ENCODE measurements at regions not wholly inside any gene's neighbourhood (a gene's known extent, or its start where the extent isn't known, plus 50 kb on each side); places are given as distances from the start of the nearest gene placed in this dataset.
"Not testable (repeated sequence)": the region's sequence is repeated elsewhere in the genome, so short reads cannot be mapped to it uniquely, and the experiment has no call there.

GRCh38 chr11:112624971-112625370, 336.2 kb upstream of the NCAM1 start:
- DNase-seq = not testable (repeated sequence)

DNA sequence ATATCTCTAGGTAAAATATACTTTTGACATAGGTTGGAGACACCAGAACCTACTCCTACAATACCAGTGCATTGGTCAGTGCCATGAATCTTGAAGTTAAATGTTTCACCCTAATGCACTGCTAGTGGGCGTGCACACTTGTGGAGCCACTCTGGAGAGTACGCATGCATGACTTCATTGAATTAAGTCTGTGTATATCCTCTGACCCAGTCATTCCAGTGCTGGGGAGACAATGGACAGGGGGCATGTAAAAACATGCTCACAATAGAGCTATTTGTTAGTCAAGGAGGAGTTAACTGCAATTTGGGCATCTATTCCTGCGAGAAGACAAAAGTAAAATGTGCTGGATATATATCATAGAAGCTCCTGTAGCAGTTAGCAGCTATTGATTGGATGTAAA, 335.4 kb upstream of the NCAM1 start:
- DNase-seq = no peak

GRCh38 chr11:112626731-112627130, 334.5 kb upstream of the NCAM1 start:
- DNase-seq = no peak

- no peak for DNase-seq
These were observed 333.6 kb upstream of the NCAM1 start for GRCh38 chr11:112627588-112628045.

DNA sequence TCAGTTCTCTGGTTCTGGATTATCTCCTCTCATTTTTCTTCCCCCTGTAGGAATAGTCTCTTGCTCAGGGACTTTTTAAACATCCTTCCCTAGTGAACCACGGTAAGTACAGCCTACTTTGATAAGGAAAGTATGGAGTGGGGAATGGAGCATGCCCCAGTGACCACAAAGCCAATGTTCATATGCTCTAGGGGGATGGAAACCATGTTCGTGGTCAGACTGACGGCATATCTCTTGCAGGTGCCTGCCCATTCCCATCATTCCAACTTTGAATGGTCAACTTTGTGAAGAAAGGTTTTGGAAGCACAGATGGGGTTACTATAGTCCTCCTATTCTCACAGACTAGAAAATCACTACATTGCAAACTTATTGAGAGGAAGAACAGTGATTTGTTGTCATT, 332.5 kb upstream of the NCAM1 start:
- no peak for DNase-seq

GRCh38 chr11:112630496-112630895, 330.7 kb upstream of the NCAM1 start:
- DNase-seq = no peak

DNA sequence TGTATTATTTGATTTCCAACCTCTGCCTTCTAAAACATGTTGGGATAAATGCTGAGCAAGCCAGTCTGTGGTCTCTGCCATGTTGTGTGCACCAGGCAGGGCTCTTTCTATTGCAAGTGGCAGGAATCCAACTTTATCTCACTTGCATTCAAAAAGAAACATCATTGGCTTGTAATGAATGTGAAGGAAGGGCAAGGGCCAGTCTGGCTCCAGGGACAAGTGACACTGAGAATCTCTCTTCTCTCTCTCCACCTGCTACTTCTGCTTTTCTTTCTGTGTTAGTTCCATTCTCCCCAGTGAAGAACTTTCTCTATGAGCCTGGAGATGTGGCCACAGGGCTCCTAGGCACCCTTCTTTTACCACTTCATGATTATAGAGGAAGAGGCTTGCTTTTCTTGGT, 329.9 kb upstream of the NCAM1 start:
- no peak for DNase-seq

GRCh38 chr11:112632866-112633505, 328.2 kb upstream of the NCAM1 start:
- DNase-seq = no peak

DNA sequence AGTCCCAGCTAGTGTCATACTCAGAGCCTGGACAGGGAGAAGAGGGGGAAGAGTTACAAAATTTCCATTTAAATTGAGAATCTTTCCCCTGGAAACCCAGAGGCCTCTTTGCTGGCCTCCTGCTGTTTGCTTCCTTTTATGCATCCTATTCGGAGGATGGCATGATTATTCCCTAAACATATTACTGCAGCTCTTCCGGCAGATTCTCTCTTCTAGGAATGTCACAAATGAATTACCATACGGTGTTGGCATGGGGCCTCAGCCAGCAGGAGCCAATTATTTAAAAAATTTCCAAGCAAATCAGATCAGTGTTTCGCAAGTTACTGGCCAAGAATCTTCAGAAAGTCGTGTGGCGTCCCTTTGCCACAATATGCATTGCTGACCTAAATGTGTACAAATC, 326.7 kb upstream of the NCAM1 start:
- DNase-seq = no peak

DNA sequence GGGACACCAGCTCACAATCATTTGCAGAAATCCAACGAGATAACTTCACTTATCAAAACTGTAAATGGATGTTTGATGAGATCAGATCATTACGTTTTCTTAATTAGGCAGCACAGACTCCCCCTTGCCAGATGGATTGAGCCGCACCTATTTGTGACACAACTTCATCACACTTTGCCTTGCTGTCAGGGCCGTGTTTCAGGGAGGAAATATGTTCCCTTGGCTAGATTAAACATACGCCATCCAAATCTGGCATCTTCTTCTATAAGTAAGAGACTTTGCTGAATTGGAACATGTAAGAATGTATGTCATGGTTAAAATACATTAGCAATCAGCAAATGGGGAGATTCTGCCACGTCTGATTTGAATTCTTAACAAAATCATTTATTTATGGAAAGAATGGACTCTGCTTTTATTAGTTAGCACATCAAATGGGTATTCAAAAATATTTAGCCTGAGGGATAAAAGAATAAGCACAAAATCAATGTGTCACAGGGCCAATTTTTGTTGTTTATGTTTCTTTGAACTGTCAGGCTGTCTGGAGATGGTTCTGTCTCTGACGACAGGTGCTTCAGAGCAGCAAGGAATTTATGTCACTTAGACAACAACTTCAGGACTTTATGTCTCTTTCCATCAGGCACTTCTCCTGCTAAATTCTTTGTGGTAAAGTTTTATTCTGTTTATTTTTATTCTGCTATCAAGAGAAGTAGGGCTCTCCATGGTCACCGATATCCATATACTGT, 326.1 kb upstream of the NCAM1 start:
- no peak for DNase-seq

DNA sequence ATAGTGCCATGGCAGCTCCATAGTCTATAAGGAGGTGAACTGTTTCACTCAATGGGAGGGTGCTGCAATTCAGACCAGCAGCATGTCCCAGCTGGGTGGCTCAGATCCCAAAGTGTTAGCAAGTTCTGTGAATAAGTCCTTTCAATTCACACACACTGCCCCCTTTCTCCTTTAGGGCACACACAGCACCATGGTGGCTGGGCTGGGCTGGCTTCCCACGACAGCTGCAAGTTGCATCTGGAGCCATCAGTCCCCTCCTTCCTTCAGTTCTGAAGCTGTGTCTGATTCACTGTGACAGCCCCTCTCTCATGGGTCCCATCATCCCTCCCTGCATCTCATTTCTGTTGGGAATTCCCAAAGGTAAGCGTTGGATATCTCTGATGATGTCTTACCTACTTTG, 324.1 kb upstream of the NCAM1 start:
- DNase-seq = no peak

DNA sequence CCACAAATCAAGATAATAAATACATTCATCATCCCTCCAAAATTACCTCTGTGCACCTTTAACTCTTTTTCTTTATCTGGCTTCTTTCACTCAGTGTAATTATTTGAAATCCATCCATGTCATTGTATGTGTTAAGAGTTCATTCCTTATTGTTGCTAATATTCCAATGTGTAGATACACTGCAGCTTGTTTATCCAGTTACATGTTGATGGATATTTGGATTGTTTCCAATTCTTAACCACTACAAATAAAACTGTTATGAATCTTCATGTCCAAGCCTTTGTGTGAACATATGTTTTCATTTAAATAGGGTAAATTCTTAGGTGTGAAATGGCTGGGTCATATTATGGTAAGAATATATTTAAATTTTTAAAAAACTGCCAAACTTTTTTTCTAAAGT, 323.3 kb upstream of the NCAM1 start:
- DNase-seq = no peak

DNA sequence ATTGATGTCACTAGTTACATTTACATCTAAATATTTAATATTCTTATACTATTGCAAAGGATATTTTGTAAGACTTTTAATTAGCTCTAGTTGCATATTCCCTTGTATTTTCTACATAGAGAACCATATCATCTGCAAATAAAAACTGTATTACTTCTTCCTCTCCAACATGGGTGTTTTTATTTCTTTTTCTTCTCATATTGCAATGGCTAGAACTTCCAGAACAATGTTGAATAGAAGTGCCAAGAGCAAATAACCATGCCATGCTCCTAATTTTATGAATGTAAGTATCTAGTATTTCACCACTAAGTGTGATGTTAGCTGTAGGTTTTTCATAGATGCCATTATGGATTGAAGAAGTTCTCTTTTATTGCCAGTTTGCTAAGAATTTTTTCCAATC, 321.8 kb upstream of the NCAM1 start:
- no peak for DNase-seq

GRCh38 chr11:112643416-112643815, 317.8 kb upstream of the NCAM1 start:
- DNase-seq = no peak

DNA sequence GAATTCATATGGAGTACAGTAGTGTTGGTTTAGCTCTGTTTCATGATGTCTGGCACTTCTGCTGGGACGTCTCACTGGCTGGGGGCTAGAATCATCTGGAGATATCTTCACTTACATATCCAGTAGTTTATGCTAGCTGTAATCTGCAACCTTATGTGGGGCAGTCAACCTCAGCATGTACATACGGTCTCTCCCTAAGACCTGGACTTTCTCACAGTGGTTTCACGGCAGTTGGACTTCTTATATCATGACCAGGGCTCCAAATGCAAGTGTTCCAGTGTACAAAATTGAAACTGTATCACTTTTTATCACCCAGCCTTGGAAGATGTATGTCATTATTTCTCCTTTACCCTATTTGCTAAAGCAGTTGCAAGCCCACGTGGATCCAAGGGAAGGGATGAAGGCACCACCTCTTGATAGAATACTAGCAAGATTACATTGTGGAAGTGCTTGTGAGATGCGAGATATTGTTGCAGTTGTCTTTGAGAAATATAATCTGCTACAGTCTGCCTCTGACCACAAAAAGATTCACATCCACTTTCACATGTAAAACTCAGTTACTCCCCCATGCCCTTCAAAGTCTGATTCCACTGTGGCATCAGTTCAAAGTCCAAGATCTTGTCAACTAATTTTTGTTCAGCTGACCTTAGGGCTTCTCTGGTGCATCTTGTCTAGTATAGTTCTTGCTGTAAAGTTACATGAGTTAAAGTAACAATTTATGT, 316.6 kb upstream of the NCAM1 start:
- DNase-seq = no peak

DNA sequence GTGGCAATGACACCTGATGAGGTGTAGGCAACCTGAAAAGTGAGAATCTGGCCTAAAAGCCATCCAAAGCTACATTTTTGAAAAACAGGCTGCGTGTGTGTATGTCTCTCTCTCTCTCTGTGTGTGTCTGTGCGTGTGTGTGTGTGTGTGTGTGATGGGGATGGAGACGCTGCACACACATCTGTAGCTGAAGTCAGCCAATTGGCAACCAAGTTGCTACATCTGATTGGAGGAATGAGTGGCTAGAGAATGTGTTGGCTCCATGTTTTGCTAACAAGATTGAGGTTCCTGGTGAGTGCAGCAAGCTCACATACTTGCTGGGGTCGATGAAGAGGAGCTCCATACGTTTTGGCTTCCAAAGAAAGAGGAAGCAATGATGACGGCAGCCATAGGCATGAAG, 311.4 kb upstream of the NCAM1 start:
- DNase-seq = no peak

DNA sequence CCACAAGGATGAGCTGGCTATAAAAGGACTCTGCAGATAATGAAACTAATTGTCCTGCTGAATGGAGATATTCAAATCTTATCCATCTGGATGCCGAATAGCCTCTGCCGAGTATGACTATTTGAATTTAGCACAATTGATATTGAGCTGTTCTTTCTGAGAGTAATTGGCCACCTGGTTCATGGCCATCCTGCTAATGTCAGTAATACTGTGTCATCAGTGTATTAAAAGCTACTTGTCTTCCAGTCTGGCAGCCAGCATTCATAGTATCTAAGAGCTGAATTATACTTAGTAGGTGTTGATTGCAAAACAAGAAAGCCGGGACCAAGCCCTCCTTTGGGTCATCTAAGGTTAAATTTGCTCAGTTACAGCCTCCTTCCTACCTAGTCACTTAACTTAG, 310.7 kb upstream of the NCAM1 start:
- no peak for DNase-seq

DNA sequence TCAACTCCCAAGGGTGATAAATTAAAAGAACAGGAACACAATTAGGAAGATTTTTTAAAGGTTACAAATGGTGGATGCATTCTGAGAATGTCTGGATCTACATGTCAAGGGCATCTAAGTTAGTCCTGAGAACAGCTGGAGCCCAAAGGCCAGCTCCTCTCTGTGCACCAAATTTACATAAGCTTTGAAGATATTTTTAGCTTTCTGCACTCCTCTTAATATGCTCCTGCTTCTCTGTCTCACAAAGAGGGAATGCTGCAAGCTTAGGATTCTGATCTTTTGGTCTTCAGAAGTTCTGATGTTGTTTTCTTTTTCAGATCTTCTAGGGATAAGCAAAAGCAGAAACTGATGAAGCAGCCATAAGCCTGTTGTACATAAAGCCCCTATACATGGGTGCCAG, 309.8 kb upstream of the NCAM1 start:
- no peak for DNase-seq

DNA sequence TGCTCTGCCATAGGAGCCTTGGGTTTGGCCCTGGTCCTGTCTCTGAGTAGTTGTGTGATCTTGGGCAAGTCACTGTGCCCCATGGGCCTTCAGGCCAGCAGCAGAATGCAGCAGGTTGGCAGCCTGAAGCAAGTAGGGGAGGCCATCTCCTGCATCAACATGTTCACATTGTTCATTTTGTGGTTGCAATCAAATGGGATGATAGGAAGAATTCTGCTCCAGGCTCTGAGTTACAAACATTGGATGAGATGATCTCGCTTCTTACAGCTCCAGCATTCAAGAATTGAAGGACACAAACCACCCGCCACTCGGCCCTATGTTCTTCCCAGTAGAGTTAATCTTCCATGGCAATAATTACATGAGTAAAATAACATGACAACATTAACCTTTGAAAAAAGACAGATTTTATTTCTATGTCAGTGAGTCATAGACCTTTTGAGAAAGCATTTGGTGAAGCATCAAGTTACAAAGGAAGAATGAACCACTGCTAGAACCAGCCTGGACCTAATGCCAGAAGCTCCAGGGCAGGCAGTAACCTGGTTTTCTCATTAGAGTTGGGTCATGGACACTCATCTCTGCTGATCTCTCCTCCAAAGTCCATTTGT, 308.3 kb upstream of the NCAM1 start:
- DNase-seq = no peak

DNA sequence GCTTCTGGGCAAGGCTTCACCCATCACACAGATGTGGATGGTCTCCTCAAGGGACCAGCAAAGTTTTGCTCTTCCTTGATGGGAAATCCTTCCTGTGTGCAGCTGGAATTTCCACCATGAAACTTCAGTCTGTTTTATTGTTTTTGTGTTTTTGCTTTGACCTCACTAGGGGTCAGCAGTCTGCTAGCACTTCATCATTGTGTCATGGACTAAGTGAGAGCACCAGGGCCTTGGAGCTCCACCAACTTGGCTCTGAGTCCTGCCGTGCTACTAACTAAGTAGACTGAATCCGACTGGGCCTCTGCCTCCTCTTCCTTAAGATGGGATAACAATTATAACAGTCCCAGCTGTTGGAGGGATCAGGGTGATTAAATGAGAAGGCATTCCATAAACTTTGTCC, 305.8 kb upstream of the NCAM1 start:
- no peak for DNase-seq

DNA sequence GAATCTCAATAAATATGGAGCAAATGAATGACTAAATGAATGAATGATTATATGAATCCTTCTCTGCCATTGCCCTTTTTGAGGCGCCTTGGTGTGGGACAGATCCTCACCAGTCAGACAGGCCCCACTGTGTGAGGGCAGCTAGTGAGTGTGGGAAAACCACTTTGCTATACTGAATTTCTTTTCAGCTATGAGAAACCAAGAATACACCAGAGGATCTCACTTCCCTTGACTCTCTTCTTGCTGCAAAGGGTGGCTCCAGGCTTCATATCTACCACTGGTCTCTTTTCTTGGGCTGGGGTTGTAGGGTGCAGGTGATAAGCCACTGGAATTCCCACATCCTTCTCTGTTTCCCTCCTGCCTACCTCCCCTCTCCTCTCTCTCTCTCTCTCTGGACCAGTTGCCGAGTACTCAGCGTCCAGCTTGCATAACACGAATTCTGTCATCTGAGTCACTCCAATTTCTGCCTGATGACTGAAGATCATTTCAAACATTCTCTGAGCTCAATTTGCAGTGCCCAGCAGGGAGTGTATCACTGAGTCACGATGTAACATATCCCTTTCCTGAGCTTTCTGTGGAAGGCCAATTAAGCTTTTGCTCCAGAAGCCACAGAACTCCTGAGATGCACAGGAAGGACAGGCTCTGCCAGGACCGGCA, 304.3 kb upstream of the NCAM1 start:
- no peak for DNase-seq

GRCh38 chr11:112658431-112658878, 302.8 kb upstream of the NCAM1 start:
- no peak for DNase-seq

DNA sequence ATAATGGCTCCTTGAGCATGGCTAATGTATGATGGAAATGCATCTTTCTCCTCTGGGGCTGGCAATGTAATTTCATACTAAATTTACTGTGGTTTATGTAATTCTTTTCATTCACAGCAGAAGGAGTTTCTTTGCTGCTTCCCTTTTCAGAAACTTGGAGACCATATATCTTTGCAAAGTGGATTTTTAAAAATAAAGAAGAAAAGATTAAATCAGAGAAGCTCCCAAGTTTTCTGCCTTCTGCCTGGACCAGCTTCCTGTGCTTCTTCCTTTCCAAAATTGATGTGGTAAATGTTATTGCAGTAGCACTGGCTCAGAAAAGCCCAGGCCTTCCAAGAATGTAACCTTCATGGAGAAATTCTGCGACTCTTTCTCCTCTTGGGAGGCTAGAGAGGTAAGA, 300.1 kb upstream of the NCAM1 start:
- no peak for DNase-seq

Measured in stimulated activated CD4-positive, alpha-beta T cell treated with anti-CD3 and anti-CD28 coated beads, Interleukin-4, amount 100 ng/mL, for 4 hours (primary cell).